Stomach (tissue), 4 donors: ENCODE measurements at regions not wholly inside any gene's neighbourhood (a gene's known extent, or its start where the extent isn't known, plus 50 kb on each side); places are given as distances from the start of the nearest gene placed in this dataset.

Experiments used
- CTCF ChIP-seq, 7 experiments: fragments of 450-650 bp in 4 of 7; fragments of 200-600 bp in 3 of 7; sonication (generic) in 3 of 7; IDR thresholded peaks; one replicate each; pipeline ENCODE4 v1.5.1; 2016 to 2019; ENCODE audit warnings: antibody characterized with exemption in 7 of 7, control low read depth in 2 of 7, mild to moderate bottlenecking in 1 of 7
- EP300 ChIP-seq: sonication (generic); formaldehyde crosslinking; IDR thresholded peaks from one replicate; pipeline ENCODE4 v1.6.1; 2017; ENCODE audit warnings: antibody characterized with exemption
- POLR2A ChIP-seq, 4 donors: fragments of 450-650 bp; IDR thresholded peaks; one replicate each; pipeline ENCODE4 v1.6.1; 2016; ENCODE audit warnings: antibody characterized with exemption in 4 of 4, control low read depth in 2 of 4, mild to moderate bottlenecking in 1 of 4, moderate library complexity in 1 of 4

GRCh38 chr12:19965196-19966038, 402.9 kb upstream of the PDE3A start:
- TF ChIP-seq POLR2A (IDR thresholded peaks at IDR 0.05) (no peak), CTCF (IDR thresholded peaks at IDR 0.05) (no peak), EP300 (no peak)
